Parathyroid adenoma (tissue), 2 donors: ENCODE measurements at regions not wholly inside any gene's neighbourhood (a gene's known extent, or its start where the extent isn't known, plus 50 kb on each side); places are given as distances from the start of the nearest gene placed in this dataset.

Experiments used
- H2AFZ ChIP-seq: fragments of 300-600 bp; sonication (generic); one replicate; pipeline ENCODE4 v1.7.0; 2017; ENCODE audit warnings: antibody characterized with exemption, mild to moderate bottlenecking
- H3K27ac ChIP-seq: fragments of 300-600 bp; sonication (generic); one replicate; pipeline ENCODE4 v1.7.0; 2017
- H3K27me3 ChIP-seq: fragments of 300-600 bp; sonication (generic); one replicate; pipeline ENCODE4 v1.7.0; 2017; ENCODE audit warnings: low read length; ENCODE audit not compliant: control insufficient read depth, insufficient read depth
- H3K36me3 ChIP-seq: fragments of 300-600 bp; sonication (generic); one replicate; pipeline ENCODE4 v1.7.0; 2017; ENCODE audit warnings: low read length; ENCODE audit not compliant: control insufficient read depth, insufficient read depth
- H3K4me1 ChIP-seq: fragments of 300-600 bp; sonication (generic); one replicate; pipeline ENCODE4 v1.7.0; 2017; ENCODE audit warnings: control low read depth
- H3K4me2 ChIP-seq: fragments of 300-600 bp; sonication (generic); one replicate; pipeline ENCODE4 v1.7.0; 2017; ENCODE audit warnings: low read length
- H3K4me3 ChIP-seq: fragments of 300-600 bp; sonication (generic); one replicate; pipeline ENCODE4 v1.7.0; 2017; ENCODE audit warnings: low read depth, low read length
- H3K79me2 ChIP-seq: fragments of 300-600 bp; sonication (generic); one replicate; pipeline ENCODE4 v1.7.0; 2017; ENCODE audit warnings: control low read depth
- H3K9ac ChIP-seq: fragments of 300-600 bp; sonication (generic); one replicate; pipeline ENCODE4 v1.7.0; 2017; ENCODE audit warnings: mild to moderate bottlenecking
- H3K9me3 ChIP-seq: fragments of 300-600 bp; sonication (generic); one replicate; pipeline ENCODE4 v1.7.0; 2017; ENCODE audit warnings: low read length; ENCODE audit not compliant: control insufficient read depth
- CTCF ChIP-seq: fragments of 300-600 bp; sonication (generic); IDR thresholded peaks from one replicate; pipeline ENCODE4 v1.7.0; 2017; ENCODE audit warnings: antibody characterized with exemption, mild to moderate bottlenecking
- donor health status: primary hyperparathyroidism.

DNA sequence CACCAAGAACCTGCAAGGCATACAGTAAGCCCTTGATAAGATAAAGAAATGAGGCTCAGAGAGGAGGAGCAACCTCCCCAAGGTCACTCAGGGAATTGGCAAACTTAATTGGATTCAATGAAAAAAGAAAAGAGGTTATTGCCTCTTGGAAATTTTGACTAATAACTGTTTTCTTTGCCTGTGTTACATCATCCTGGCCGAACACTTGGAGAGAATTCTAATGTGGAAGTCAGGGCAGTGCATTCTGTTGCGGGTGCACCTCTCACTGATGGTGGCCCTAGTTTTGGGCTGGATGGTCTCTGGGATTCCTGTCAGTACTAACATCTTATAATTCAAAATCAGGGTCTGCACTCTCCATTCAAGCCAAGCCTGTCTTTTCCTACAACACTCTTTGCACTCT lies 186.2 kb upstream of the BCOR start:
- H3K9ac ChIP-seq: no peak overlapping the region
- H3K36me3 ChIP-seq: no peaks in the 10 kb centered on the region
- H3K4me3 ChIP-seq: no peak overlapping the region
- H3K4me1 ChIP-seq: no peaks in the 10 kb centered on the region
- no peak overlapping the region for H3K27ac ChIP-seq
- no peaks in the 10 kb centered on the region for H3K9me3 ChIP-seq
- no peak overlapping the region for H3K4me2 ChIP-seq
- H2AFZ ChIP-seq: no peak overlapping the region
- no peaks in the 10 kb centered on the region for H3K27me3 ChIP-seq
- TF ChIP-seq CTCF: no peak
- H3K79me2 ChIP-seq: no peaks in the 10 kb centered on the region

- H3K4me2 ChIP-seq: no peak overlapping the region
- no peaks in the 10 kb centered on the region for H3K9me3 ChIP-seq
- H3K27ac ChIP-seq: no peak overlapping the region
- no peak overlapping the region for H2AFZ ChIP-seq
- no peak overlapping the region for H3K4me3 ChIP-seq
- H3K79me2 ChIP-seq: no peaks in the 10 kb centered on the region
- H3K27me3 ChIP-seq: no peaks in the 10 kb centered on the region
- H3K36me3 ChIP-seq: no peaks in the 10 kb centered on the region
- H3K9ac ChIP-seq: no peak overlapping the region
- no peaks in the 10 kb centered on the region for H3K4me1 ChIP-seq
- TF ChIP-seq CTCF: no peak
Observed at GRCh38 chrX:40282946-40283660, 185.3 kb upstream of the BCOR start.

DNA sequence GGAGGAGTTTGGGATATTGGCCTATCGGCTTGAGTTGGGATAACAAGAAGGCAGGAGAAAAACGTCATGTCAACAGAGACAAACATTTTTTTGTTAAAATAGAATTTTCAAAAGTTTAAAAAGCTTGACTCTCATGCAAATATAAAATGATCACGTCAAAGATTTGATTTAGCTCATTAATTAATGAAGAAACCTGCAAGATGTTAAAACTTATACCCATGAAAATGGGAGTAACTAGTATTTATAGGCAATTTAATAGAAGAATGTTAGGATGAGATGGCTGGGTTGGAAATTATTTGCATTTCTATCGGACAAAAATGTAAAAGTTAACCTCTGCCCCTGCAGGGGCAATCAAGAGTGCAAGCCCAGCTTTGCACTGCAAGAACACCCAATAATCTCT lies 184.6 kb upstream of the BCOR start:
- TF ChIP-seq CTCF: no peak
- Histone ChIP-seq H3K36me3 (no peaks in the 10 kb centered on the region), H2AFZ (no peak overlapping the region), H3K4me3 (no peak overlapping the region), H3K4me1 (no peaks in the 10 kb centered on the region), H3K27ac (no peak overlapping the region), H3K27me3 (no peaks in the 10 kb centered on the region), H3K9ac (no peak overlapping the region), H3K9me3 (no peaks in the 10 kb centered on the region), H3K4me2 (no peak overlapping the region), H3K79me2 (no peaks in the 10 kb centered on the region)

DNA sequence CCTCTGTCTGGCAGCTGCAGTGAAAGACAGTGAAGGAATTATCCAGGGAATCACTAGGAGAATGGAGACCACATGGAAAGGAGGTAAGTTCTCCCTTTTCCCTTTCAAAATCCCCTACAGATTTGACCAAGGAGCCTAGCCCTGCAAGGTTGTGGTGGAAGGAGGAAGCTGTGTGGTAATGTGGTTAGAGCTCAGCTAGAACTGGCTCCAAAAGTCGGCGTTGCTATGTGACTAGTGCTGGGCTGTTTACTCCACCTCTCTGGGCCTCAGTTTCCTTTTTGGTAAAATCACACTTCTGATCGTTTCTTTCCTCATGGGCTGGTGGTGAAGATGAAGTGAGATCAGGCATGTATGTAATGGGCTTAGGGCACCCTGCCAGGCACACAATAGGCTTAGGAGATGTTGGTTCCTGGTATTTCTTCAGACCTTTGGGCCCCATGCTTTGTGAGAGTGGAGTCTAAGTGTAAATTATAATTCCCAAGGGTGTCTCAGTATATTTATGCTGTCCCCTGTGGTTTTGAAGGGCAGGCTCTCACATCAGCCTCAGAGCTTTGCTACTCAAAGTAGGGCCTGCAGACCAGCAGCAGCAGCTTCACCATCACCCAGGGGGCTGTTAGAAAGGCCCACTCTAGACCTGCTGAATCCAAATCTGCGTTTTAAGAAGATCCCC lies 183.7 kb upstream of the BCOR start:
- Histone ChIP-seq H3K79me2 (no peaks in the 10 kb centered on the region), H3K36me3 (no peaks in the 10 kb centered on the region), H3K4me3 (no peak overlapping the region), H3K9ac (no peak overlapping the region), H3K27ac (no peak overlapping the region), H2AFZ (no peak overlapping the region), H3K4me1 (no peaks in the 10 kb centered on the region), H3K9me3 (no peaks in the 10 kb centered on the region), H3K4me2 (no peak overlapping the region), H3K27me3 (no peaks in the 10 kb centered on the region)
- no peak for TF ChIP-seq CTCF

DNA sequence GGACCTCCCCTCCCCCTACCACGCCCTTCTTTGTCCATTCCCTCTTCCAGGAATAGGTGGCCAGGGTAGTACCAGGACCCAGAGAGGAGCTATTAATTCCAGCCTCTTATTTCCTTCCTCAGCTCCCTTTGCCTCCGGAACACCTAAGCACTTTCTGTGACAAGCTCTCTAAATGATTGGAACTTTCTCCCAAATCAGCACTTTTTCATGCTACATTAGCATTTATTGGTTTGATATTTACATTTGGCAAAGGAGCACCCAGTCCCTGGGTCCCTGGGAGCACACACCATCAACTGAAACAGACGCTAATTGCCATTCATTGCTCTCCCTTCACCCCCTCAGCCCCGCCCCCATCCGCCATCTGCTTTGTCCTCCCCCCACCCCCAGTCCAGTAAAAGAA lies 182.0 kb upstream of the BCOR start:
- no peak overlapping the region for H3K27ac ChIP-seq
- no peaks in the 10 kb centered on the region for H3K4me1 ChIP-seq
- no peak overlapping the region for H3K9ac ChIP-seq
- H3K79me2 ChIP-seq: no peaks in the 10 kb centered on the region
- no peak for TF ChIP-seq CTCF
- H2AFZ ChIP-seq: no peak overlapping the region
- no peaks in the 10 kb centered on the region for H3K9me3 ChIP-seq
- no peak overlapping the region for H3K4me3 ChIP-seq
- no peak overlapping the region for H3K4me2 ChIP-seq
- H3K36me3 ChIP-seq: no peaks in the 10 kb centered on the region
- H3K27me3 ChIP-seq: no peaks in the 10 kb centered on the region
